ENCODE measurements at regions not wholly inside any gene's neighbourhood (a gene's known extent, or its start where the extent isn't known, plus 50 kb on each side); places are given as distances from the start of the nearest gene placed in this dataset.
A peak's percentile ranks its signal among the peaks of the same experiment; 100 is the strongest.

DNA sequence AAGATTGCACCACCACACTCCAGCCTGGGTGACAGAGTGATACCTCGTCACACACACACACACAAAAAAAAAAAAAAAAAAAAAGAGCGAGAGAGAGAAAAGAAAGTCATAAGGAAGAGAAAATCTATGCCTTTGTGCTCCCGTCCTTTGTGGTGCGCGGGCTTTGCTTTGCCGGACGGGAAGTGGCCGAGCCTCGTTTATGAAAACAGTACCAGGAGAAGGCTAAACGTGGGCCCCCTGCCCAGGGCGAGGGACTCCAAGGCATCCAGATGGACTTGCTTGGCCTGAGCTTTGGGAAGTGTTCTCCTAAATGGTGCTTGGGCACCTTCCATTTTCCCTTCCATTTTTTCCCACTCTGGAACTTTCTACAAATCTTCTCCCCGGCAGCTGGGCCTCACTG is 109.3 kb upstream of the LRPAP1 start:
- Histone ChIP-seq H3K4me1 (no peaks in the 10 kb centered on the region), H3K36me3 (no peaks in the 10 kb centered on the region), H3K27ac (no peak overlapping the region), H3K9me3 (no peaks in the 10 kb centered on the region), H3K27me3 (no peaks in the 10 kb centered on the region), H3K4me3 (no peak overlapping the region)
- intact Hi-C loops (cut with DNase I): no loop called here
- WGBS, 2 donors: 74 to 82% methylated on average over 12 of the region's 12 CpGs
- TF ChIP-seq, protein P1, sequence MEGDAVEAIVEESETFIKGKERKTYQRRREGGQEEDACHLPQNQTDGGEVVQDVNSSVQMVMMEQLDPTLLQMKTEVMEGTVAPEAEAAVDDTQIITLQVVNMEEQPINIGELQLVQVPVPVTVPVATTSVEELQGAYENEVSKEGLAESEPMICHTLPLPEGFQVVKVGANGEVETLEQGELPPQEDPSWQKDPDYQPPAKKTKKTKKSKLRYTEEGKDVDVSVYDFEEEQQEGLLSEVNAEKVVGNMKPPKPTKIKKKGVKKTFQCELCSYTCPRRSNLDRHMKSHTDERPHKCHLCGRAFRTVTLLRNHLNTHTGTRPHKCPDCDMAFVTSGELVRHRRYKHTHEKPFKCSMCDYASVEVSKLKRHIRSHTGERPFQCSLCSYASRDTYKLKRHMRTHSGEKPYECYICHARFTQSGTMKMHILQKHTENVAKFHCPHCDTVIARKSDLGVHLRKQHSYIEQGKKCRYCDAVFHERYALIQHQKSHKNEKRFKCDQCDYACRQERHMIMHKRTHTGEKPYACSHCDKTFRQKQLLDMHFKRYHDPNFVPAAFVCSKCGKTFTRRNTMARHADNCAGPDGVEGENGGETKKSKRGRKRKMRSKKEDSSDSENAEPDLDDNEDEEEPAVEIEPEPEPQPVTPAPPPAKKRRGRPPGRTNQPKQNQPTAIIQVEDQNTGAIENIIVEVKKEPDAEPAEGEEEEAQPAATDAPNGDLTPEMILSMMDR (IDR thresholded peaks at IDR 0.05): no peak
- ATAC-seq (no peak), DNase-seq (no peak), FAIRE-seq (no peak)

DNA sequence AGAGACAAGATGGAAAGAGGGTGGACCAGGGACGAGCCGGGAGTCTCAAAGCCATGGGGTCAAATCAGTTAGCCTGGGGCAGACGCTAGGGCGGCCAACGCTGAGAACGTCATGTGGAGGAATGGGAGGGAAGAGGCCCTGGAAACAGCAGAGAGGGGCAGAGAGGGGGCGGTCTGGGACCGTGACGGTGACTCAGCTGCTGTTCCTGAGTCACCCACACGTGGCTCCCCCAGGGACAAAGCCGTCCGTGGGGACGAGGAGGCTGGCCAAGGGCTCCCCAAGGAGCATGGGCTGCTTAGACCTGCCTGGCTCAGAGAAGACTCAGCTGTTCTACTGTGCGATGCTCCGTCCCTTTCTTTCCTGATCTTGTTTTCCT is 108.4 kb upstream of the LRPAP1 start:
- ATAC-seq (peak in 1 of 4 donors; percentile 40), DNase-seq (no peak)

DNA sequence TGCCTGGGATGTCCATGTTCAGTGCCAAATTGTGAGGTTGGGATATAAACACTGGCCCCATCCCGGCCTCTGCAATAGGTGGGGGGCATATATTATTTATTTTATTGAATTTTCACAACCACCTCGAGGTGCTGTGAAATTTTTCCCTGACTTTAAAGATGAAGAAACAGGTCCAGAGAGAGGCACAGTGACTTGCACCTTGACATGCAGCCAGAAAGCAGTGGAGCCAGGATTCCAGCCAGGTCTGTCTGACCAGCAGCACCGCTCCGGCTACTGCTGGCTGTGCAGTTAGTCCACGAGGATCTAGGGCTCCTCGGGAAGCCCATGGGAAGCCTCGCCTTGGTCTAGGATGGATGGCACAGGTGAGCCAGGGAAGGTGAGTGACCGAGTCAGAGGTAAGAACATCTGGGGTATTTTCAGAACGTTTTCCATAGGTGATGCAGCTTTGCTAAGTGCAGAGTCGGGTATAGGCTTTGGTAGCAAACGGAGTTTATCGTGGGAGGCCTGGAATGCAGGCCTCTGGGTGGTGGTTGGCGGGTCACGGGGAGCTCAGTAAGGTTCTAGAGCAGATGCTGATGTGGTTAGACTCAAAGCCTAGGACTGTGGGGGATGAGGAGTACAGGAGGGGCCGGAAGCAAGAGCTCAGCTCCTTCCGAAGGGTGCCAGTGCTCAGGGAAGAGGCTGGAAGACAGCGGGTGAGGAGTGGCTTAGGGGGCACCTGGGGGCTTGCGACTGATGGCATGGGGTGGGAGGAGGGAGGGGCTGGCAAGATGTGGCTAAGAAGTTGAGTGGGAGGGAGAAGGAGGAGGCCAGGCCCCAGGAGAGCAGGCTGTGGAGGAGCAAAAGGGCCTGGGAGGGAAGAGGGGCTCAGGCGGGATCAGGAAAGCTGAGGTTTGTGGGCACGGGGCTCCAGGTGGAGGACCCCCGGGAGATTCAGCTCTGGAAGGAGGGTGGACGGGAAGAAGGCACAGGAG is 107.7 kb upstream of the LRPAP1 start:
- FAIRE-seq (no peak), ATAC-seq (no peak), DNase-seq (no peak)
- Histone ChIP-seq H3K4me1 (no peaks in the 10 kb centered on the region), H3K4me3 (no peak overlapping the region), H3K27ac (no peak overlapping the region), H3K36me3 (no peaks in the 10 kb centered on the region), H3K27me3 (no peaks in the 10 kb centered on the region), H3K9me3 (no peaks in the 10 kb centered on the region)
- 45 to 58% methylated on average over 22 of the region's 22 CpGs for WGBS, 2 donors
- intact Hi-C loops (cut with DNase I): no loop called here
- TF ChIP-seq, protein P1 (IDR thresholded peaks at IDR 0.05): no peak

More for the DNA sequence above, 108.4 kb upstream of the LRPAP1 start:
- Histone ChIP-seq H3K27ac (no peak overlapping the region), H3K9me3 (no peaks in the 10 kb centered on the region), H3K4me3 (no peak overlapping the region), H3K27me3 (no peaks in the 10 kb centered on the region), H3K36me3 (no peaks in the 10 kb centered on the region), H3K4me1 (no peaks in the 10 kb centered on the region)
- TF ChIP-seq, protein P1 (IDR thresholded peaks at IDR 0.05): no peak
- 45 to 50% methylated on average over 15 of the region's 15 CpGs for WGBS, 2 donors
- intact Hi-C loops (cut with DNase I): no loop called here
- FAIRE-seq: no peak

DNA sequence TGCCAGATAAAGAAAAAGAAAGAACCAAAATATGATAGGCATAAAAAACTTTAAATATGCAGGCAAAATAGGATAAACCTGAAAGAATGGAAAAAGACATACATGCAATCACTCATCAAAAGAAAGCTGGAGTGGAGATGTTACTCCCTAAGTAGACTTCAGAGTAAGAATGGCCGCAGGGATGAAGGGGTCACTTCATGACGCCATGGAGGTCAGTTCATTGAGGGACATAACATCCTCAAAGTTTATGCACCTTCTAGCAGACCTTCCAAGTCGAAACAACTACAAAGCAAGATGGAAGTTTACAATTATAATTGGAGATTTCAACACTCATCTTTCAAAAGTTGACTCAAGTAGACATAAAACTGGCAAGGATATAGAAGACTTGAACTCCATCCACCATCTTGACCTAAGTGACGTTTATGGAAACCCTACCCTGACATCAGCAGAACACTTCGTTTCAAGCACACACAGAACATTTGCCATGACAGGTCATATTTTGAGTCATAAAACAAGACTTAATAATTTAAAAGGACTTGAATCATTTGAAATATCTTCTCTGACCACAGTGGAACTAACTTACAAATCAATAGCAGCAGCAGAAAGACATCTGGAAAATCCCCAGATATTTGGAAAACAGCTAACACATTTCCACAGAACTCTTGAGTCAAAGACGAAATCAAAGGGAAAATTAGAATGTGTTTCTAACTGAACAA is 106.0 kb upstream of the LRPAP1 start:
- Histone ChIP-seq H3K36me3 (no peaks in the 10 kb centered on the region), H3K27me3 (no peaks in the 10 kb centered on the region), H3K4me1 (no peaks in the 10 kb centered on the region), H3K27ac (no peak overlapping the region), H3K9me3 (no peaks in the 10 kb centered on the region), H3K4me3 (no peak overlapping the region)
- no peak for FAIRE-seq
- intact Hi-C loops (cut with DNase I): no loop called here
- TF ChIP-seq, protein P1 (IDR thresholded peaks at IDR 0.05): no peak
- DNase-seq: no peak
- 47 to 62% methylated on average over 6 of the region's 6 CpGs for WGBS, 2 donors
- ATAC-seq: no peak

All from pancreas (tissue), 10 donors.